ENCODE measurements at regions not wholly inside any gene's neighbourhood (a gene's known extent, or its start where the extent isn't known, plus 50 kb on each side); places are given as distances from the start of the nearest gene placed in this dataset.

- TF ChIP-seq RAD21 (IDR thresholded peaks at IDR 0.05; ENCODE audit: low read depth) (no peak), FOXM1 (IDR thresholded peaks at IDR 0.05; ENCODE audit: borderline replicate concordance, low read depth) (no peak), USF1 (IDR thresholded peaks at IDR 0.05) (no peak), TEAD4 (IDR thresholded peaks at IDR 0.05) (no peak), YY1 (IDR thresholded peaks at IDR 0.05; ENCODE audit: low read depth) (no peak), NFIC (IDR thresholded peaks at IDR 0.05) (no peak), TCF12 (IDR thresholded peaks at IDR 0.05; ENCODE audit: low read depth) (no peak), EGR1 (IDR thresholded peaks at IDR 0.05) (no peak), TAF1 (IDR thresholded peaks at IDR 0.05; ENCODE audit: low read depth) (no peak), CREB1 (IDR thresholded peaks at IDR 0.05; ENCODE audit: low read depth) (no peak), REST (IDR thresholded peaks at IDR 0.05; ENCODE audit: low read depth) (no peak), CEBPB (IDR thresholded peaks at IDR 0.05) (no peak), ZBTB7A (IDR thresholded peaks at IDR 0.05; ENCODE audit: low read depth) (no peak), MAX (IDR thresholded peaks at IDR 0.05) (no peak), EP300 (IDR thresholded peaks at IDR 0.05; ENCODE audit: borderline replicate concordance) (no peak)
These were observed 1706.7 kb downstream of the SUCLG1 start for GRCh38 chr2:82752396-82752795.

GRCh38 chr2:82748653-82749052, 1710.4 kb downstream of the SUCLG1 start:
- TF ChIP-seq FOXM1 (IDR thresholded peaks at IDR 0.05; ENCODE audit: borderline replicate concordance, low read depth) = no peak
- no peak for TF ChIP-seq EP300 (IDR thresholded peaks at IDR 0.05; ENCODE audit: borderline replicate concordance)

GRCh38 chr2:82740527-82740926, 1718.6 kb downstream of the SUCLG1 start:
- TF ChIP-seq CEBPB (IDR thresholded peaks at IDR 0.05) = no peak
- no peak for TF ChIP-seq USF1 (IDR thresholded peaks at IDR 0.05)
- no peak for TF ChIP-seq EGR1 (IDR thresholded peaks at IDR 0.05)
- TF ChIP-seq ZBTB7A (IDR thresholded peaks at IDR 0.05; ENCODE audit: low read depth) = no peak
- no peak for TF ChIP-seq TEAD4 (IDR thresholded peaks at IDR 0.05)
- TF ChIP-seq YY1 (IDR thresholded peaks at IDR 0.05; ENCODE audit: low read depth) = no peak
- no peak for TF ChIP-seq RAD21 (IDR thresholded peaks at IDR 0.05; ENCODE audit: low read depth)
- TF ChIP-seq FOXM1 (IDR thresholded peaks at IDR 0.05; ENCODE audit: borderline replicate concordance, low read depth) = no peak
- no peak for TF ChIP-seq TAF1 (IDR thresholded peaks at IDR 0.05; ENCODE audit: low read depth)
- TF ChIP-seq EP300 (IDR thresholded peaks at IDR 0.05; ENCODE audit: borderline replicate concordance) = no peak
- no peak for TF ChIP-seq REST (IDR thresholded peaks at IDR 0.05; ENCODE audit: low read depth)
- no peak for TF ChIP-seq TCF12 (IDR thresholded peaks at IDR 0.05; ENCODE audit: low read depth)
- no peak for TF ChIP-seq CREB1 (IDR thresholded peaks at IDR 0.05; ENCODE audit: low read depth)

- TF ChIP-seq EGR1 (IDR thresholded peaks at IDR 0.05) = no peak
- no peak for TF ChIP-seq EP300 (IDR thresholded peaks at IDR 0.05; ENCODE audit: borderline replicate concordance)
- TF ChIP-seq TAF1 (IDR thresholded peaks at IDR 0.05; ENCODE audit: low read depth) = no peak
- no peak for TF ChIP-seq REST (IDR thresholded peaks at IDR 0.05; ENCODE audit: low read depth)
- TF ChIP-seq NFIC (IDR thresholded peaks at IDR 0.05) = no peak
These were observed 1723.7 kb downstream of the SUCLG1 start for GRCh38 chr2:82735336-82735735.

GRCh38 chr2:82731824-82732223, 1727.3 kb downstream of the SUCLG1 start:
- TF ChIP-seq REST (IDR thresholded peaks at IDR 0.05; ENCODE audit: low read depth) (no peak), TEAD4 (IDR thresholded peaks at IDR 0.05) (no peak), TAF1 (IDR thresholded peaks at IDR 0.05; ENCODE audit: low read depth) (no peak), CREB1 (IDR thresholded peaks at IDR 0.05; ENCODE audit: low read depth) (no peak), CEBPB (IDR thresholded peaks at IDR 0.05) (no peak), TCF12 (IDR thresholded peaks at IDR 0.05; ENCODE audit: low read depth) (no peak), MAX (IDR thresholded peaks at IDR 0.05) (no peak), YY1 (IDR thresholded peaks at IDR 0.05; ENCODE audit: low read depth) (no peak), ZBTB7A (IDR thresholded peaks at IDR 0.05; ENCODE audit: low read depth) (no peak)
